ENCODE measurements at regions not wholly inside any gene's neighbourhood (a gene's known extent, or its start where the extent isn't known, plus 50 kb on each side); places are given as distances from the start of the nearest gene placed in this dataset.

- TF ChIP-seq, protein P1, sequence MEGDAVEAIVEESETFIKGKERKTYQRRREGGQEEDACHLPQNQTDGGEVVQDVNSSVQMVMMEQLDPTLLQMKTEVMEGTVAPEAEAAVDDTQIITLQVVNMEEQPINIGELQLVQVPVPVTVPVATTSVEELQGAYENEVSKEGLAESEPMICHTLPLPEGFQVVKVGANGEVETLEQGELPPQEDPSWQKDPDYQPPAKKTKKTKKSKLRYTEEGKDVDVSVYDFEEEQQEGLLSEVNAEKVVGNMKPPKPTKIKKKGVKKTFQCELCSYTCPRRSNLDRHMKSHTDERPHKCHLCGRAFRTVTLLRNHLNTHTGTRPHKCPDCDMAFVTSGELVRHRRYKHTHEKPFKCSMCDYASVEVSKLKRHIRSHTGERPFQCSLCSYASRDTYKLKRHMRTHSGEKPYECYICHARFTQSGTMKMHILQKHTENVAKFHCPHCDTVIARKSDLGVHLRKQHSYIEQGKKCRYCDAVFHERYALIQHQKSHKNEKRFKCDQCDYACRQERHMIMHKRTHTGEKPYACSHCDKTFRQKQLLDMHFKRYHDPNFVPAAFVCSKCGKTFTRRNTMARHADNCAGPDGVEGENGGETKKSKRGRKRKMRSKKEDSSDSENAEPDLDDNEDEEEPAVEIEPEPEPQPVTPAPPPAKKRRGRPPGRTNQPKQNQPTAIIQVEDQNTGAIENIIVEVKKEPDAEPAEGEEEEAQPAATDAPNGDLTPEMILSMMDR (IDR thresholded peaks at IDR 0.05) = no peak
- no peak for TF ChIP-seq POLR2A (IDR thresholded peaks at IDR 0.05; ENCODE audit: low read depth)
- no peak for TF ChIP-seq EP300 (IDR thresholded peaks at IDR 0.05)
- no peak for TF ChIP-seq POLR2AphosphoS5 (IDR thresholded peaks at IDR 0.05)
Observed at GRCh38 chr12:92615086-92615485, 87.7 kb upstream of the PLEKHG7 start.
